Dedifferentiated amniotic fluid mesenchymal stem cell (primary cell): ENCODE measurements at regions not wholly inside any gene's neighbourhood (a gene's known extent, or its start where the extent isn't known, plus 50 kb on each side); places are given as distances from the start of the nearest gene placed in this dataset.
"Not testable (repeated sequence)": the region's sequence is repeated elsewhere in the genome, so short reads cannot be mapped to it uniquely, and the experiment has no call there.

Experiments used
- DNase-seq: peaks from one replicate; pipeline ENCODE4 v3.0.0-alpha.2; 2016; ENCODE audit errors: extremely low spot score

DNA sequence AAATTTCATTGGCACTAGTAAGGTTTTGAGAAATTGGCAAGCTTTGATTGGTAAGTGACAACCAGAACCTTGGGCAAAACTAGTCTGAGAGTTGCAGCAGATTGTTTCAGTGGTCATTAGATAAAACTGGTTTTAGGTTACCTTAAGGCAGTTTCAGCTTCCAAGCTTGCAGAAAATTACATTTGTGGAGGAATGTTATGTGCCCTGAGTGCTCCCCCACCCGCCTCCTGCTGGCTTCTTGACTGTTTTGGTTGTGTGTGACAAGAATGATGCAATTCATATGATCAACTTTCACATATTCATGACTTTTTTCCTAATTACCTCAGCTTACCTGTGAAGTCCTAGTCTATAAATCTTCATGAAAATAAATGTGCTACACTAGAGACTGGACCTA lies 599.5 kb upstream of the ZNF804A start:
- DNase-seq: no peak

DNA sequence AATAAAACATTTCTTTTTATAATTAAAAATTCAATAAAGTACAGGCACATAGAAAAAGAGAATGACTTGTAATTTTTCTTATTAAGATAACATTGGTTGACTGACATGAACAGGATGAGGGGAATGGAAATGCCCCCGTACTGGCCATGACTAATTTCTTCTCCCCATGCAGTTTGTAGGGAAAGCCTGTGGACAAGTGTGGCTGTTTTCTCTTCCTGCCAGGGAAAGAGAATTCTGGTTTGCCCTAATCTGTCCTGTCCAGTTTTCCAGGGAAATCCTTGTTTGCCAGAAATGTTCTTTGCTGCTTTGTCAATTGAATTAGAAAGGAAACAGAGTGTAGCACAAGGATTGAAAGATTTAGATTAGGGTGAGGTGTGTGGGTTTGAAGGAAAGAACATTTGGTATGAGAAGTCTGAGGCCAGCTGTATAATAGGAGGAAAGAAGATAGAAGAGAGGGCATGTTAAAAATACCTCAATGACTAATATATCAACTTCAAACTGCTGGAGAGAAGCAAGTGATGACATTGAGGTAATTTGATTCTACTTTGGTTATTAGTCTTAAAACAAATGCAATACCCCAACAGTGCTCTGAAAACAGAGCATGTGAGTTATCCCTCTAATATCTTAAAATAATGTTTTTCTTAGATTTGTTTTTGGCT lies 593.9 kb upstream of the ZNF804A start:
- DNase-seq: peak; percentile 22

DNA sequence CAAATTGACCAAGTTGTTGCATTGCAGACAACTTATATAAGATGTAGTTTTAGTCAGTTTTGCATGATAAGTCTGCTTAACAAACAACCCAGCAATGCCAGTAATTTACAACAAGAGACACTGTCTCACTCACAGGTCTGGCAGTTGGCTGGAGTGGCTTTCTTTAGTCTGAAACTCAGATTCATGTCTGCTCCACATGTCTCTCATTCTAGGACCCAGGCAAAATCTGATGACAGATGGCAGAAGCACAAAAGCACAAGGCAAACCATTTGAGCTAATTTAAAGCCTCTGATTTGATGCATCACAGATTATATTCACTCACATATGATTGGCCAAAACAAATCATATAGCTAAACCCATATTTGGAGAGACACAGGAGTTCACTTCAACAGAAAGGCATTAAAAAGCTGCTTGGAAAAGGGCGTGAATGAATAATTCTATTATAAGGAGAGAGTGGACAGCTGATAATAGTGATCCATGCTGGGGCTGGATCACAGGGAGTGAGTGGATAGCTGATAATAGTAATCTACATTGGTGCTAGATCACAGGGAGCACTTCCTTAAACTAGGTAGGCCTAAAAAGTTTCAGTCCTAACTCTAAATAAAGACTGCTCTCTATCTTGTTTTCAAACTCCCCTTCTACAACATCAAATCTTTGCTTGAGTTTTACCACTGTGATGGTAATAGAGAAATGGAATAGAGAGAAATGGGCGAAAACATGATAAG lies 593.2 kb upstream of the ZNF804A start:
- DNase-seq: no peak

DNA sequence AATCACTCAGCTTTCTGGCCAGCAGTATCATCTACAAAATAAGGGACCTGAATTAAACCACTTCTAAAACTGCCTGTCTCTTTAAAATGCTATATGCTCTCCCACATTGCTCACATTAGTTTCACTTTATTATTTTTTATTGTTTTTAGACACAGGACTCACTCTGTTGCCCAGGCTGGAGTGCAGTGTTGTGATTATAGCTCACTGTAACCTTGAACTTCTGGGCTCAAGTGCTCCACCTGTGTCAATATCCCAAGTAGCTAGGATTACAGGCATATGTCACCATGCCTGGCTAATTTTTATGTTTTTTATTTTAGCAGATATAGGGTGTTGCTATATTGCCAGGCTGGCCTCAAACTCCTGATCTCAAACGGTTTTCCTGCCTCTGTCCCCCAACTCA lies 591.3 kb upstream of the ZNF804A start:
- DNase-seq: no peak

DNA sequence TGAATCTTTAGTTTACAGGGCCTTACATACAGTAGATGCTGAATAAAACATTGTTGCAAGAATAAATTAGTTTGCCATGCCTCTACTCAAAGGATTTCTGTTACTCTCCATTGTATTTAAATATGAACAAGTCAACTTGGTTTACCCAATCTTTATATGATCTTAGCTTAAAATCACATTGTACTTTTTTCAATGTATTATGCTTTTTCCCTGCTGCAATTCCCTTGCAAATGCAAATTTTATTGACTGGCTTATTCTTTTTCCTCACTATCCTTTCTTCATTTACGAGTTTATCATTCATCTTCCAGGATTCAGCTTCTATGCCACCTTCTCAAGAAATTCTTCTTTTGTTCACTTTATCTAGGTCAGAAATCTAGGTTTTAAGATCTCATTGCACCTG lies 571.4 kb upstream of the ZNF804A start:
- DNase-seq: no peak

DNA sequence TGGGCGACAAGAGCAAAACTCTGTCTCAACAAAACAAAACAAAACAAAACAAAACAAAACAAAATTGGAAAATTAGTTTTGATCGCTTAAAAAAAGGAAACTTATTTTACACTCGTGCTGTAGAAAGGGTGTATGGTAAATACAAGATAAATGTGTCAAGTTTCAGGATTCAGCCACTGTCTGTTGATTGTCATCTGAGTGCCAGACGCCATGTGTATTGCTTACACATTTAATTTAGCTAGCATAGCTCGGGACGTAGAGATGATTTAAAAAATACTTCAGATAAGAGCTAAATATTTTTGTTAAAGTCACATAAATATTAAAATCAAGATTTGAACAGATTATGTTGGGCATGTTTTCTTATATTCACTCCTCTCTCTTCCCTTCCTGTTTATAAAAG lies 568.1 kb upstream of the ZNF804A start:
- no peak for DNase-seq

DNA sequence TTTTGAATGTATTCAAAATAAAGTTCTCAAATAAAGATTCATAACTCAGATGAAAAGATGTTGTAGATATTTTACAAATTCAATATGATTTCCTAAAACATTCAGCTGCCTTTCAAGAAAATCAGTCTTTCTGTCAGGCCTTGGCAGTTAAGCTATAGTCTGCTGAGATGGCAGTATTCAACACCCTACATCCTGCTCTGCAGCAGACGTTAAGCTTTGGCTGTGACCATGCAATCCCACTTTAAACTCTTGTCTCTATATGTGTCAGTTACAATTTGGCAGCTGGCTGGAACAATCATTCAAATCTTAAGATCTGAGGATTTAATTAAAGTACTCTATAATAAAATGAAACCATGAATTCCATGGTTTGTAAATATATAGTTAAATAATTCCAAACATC lies 567.3 kb upstream of the ZNF804A start:
- no peak for DNase-seq

DNA sequence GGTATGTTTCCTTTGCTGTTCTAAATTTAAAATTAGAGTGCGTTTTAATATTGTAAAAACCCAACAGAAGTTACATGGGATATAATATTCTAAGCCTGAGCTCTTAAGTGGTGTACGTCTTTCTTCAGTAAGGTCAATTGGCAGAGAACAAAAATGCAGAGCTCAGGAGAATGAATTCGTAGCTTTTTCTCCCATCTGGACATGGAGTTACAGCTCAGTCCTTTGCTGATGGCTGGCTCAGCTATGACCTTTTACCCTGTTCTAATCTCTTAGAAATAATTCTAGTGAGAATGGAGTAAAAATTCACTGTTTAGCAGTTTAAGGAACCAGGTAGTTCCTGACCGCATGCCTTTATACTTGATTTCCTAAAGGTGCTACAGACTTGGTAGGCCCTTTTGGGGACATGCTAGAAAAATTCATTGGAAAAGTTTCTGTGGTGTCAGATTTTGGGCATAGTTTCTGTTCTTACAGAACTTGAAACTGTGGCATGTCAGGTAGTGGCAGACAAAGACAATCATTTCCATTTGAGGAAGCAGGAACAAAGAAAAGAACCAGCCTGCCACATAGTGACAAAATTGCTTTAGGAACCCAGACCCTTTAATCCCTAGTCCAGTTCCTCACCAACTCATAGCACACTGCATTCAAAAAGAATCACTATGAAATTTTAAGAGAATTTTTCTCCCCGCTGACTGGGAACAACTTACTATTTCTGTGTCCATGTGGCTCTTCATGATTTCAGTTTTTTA lies 566.8 kb upstream of the ZNF804A start:
- no peak for DNase-seq

DNA sequence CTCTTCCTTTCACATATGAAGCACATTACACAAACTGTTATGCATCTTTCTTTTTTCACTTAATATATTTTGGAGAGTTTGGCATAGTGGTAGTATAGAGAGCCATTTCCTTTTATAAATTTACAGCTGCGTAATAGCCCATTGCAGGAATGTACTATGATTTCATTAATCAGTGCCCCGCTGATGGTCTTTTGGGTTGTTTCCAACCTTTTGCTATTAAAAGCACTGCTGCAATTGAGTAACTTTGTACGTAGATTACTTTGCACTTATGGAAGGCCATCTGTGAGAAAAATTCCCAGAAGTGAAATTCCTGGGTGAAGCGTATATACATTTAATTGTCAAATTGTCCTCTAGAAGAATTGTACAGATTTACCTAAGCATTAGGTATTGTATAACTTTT lies 565.3 kb upstream of the ZNF804A start:
- DNase-seq: no peak

DNA sequence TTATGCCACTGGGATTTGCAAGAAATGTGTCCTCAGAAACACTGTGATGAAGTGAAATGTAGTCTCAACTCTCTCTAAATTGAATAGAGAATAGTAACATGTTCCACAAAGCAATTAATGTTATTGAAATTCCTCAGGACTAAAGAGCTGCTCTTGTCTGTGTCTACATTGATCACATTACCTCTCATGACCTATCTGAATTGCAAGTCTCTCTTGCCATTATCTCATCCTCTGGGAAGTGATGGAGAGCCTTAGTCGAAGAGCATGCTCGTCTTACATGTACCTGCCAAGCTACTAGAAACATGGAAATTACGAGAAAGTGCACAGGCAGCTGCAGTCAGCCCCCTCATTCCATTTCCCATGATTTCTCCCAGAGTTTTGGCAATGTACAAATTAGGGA lies 561.1 kb upstream of the ZNF804A start:
- DNase-seq: no peak

DNA sequence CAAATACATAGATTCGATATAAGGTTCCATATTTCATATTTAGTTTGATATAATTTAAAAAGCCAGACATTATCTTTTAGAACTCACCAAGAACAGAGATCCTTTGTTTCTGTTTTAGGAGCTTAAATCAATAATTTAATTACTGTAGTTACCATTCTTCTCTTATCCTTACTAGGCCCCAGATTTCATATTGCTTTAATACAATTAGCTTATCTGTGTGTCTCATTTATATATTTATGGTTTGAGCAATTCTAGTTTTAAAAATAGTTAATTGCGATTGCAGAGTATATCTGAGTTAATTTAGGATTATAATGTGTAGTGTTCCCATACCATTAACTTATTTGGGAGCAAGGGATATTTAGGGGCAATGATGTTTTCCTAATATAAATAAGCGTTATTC lies 558.8 kb upstream of the ZNF804A start:
- no peak for DNase-seq

DNA sequence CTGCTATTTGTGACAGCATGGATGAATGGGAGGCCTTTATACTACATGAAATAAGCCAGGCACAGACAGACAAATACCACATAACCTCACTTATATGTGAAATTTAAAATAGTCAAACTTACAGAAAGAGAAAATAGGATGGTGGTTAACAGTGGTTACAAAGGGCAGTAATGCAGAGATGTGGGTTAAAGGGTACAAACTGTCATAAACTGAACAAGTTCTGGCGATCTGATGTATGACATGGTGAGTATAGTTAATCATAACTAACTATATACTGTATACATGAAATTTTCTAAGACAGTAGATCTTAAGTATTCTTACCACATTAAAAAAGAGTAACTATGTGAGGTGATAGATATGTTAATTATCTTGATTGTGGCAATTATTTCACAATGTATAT lies 558.1 kb upstream of the ZNF804A start:
- DNase-seq: no peak

DNA sequence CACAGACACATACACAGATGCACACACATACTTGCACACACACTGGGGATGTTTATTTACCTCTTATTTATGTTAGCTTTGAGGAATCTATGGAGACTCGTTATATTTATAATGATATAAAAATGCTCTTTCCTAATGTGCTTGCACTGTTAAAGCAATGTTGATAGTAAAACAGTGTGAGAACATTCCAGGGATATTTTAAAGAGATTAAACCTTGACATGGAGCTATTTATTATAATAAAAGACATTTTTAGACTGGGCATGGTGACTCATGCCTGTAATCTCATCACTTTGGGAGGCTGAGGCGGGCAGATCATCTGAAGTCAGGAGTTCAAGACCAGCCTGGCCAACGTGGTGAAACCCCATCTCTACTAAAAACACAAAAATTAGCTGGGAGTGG lies 557.3 kb upstream of the ZNF804A start:
- DNase-seq: no peak

DNA sequence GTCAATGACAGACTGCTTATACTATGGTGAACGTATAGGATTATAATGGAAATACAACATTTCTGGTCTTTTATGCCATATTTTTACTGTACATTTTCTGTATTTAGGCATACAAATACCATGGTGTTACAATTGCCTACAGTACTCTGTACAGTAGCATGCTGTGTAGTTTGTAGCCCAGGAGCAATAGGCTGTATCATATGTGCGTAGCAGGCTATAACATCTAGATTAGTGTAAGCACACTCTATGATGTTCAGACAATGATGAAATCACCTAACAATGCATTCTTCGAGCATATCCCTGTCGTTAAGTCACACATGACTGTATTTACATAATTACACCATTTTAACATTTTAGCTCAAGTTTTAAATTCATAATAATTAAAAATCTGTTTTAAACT lies 556.6 kb upstream of the ZNF804A start:
- DNase-seq: no peak

DNA sequence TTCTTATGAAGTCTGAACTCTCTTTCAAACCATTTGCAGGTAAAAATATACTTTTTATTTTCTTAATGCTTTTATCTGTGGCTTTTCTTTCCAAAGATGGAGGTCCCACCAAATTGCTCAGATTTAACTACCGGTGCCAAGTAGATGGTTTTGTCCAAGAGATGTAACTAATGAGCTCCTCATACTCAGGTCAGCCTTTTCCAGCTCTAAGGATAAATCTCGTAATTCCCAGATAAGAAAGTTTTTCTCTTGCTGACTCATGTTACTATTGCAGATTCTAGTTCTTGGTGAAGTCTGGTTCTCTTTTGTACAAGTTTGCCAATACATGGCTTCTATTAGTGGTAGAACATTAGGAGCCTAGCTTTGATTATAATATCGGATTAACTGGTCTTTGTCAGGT lies 550.8 kb upstream of the ZNF804A start:
- no peak for DNase-seq

DNA sequence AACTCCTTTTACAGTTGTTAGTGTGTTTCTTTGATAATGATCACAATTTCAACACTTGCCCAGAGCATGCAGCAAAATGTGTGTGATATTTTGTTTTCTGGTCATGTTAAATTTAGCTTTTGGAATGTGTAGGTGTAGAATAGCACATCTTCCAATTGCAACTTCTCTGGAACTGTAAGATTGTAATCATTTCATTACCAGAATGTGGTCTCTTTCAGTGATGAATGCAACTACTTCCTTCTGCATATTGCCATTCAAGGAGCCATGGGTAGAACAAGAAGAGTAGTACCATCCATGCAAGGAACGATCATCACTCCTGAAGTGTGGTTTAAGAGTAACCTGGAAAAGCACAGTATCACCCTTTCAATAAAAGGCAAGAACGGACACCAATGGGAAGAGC lies 548.8 kb upstream of the ZNF804A start:
- DNase-seq: no peak

DNA sequence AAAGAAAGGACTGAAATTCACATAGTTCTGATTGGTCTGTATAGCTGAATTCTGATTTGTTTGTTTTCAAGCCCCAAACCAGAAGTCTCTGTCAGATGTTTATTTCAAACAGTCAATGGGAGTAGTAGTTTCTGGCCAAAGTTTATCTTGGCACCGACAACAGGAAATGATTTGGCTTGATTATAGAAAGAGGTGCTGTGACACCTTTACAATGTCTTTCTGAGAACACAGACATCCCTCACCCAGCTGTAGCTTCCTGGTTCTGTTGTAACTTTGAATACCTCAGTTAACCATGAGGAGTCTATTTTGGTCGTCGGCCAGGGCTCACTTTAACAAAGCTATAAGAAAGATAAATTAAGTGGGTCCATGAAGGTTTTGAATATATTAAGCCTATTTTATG lies 545.0 kb upstream of the ZNF804A start:
- no peak for DNase-seq

DNA sequence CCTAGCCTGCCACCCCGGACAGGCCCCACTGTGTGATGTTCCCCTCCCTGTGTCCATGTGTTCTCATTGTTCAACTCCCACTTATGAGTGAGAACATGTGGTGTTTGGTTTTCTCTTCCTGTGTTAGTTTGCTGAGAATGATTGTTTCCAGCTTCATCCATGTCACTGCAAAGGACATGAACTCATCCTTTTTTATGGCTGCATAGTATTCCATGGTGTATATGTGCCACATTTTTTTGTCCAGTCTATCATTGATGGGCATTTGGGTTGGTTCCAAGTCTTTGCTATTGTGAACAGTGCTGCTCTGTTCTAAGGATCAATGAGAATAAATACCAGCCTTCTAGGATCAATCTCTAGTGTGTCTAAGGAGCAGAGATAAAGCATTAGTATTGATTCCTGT lies 543.9 kb upstream of the ZNF804A start:
- DNase-seq: not testable (repeated sequence)

DNA sequence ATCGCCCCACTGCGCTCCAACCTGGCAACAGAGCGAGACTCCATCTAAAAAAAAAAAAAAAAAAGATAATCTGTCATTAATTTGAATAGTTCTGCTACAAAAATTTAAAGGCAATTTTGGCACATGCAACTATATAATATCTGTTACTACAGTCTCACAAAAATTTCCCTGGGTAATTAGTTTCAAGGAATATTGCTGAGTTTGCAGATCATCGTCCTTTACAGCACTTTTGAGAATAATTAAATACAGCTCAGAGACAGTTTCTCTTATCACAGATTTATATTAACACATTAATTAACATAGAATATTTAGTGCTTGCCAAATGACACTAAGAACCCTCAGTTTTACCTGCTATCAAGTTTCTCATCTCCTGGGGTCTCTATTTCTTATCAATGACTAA lies 540.4 kb upstream of the ZNF804A start:
- DNase-seq: no peak

DNA sequence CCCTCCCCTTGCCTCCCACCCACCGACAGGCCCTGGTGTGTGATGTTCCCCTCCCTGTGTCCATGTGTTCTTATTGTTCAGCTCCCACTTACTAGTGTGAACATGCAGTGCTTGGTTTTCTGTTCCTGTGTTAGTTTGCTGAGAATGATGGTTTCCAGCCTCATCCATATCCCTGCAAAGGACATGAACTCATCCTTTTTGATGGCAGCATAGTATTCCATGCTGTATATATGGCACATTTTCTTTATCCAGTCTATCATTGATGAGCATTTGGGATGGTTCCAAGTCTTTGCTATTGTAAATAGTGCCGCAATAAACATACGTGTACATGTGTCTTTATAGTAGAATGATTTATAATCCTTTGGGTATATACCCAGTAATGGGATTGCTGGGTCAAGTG lies 538.1 kb upstream of the ZNF804A start:
- not testable (repeated sequence) for DNase-seq

DNA sequence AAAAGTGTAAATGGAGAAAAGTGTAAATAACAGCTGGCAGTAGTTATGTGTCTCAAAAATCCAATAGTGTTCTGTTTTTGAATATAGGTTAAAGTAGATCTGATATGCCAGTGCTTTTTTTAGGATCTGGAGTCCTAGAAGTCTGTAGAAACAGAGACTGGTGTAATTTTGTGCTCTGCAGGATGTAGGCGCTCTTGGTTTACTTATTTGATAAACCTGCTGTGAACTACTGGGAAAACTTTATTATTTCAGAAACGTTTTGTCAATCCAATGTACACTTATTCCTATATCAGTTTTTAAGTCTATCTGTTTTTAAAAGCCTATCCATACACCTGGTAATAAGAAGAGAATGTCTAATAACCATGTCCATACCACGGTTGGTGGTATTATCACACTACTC lies 530.8 kb upstream of the ZNF804A start:
- DNase-seq: no peak

DNA sequence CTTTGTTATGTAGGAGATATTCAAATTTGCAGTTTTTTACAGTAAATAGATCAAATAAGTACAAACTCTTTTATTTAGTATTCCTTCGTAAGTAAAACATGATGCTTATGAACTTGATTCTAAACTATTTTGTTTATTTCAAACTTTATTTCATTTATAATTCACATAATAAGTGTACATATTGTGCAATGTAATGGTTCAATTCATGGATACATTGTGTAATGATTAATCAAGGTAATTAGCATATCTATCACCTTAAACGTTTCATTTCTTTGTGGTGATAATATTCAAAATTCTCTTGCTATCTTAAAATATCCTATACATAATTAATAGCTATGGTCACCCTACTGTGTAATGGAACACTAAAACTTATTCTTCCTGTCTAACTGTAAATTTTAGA lies 525.9 kb upstream of the ZNF804A start:
- no peak for DNase-seq

DNA sequence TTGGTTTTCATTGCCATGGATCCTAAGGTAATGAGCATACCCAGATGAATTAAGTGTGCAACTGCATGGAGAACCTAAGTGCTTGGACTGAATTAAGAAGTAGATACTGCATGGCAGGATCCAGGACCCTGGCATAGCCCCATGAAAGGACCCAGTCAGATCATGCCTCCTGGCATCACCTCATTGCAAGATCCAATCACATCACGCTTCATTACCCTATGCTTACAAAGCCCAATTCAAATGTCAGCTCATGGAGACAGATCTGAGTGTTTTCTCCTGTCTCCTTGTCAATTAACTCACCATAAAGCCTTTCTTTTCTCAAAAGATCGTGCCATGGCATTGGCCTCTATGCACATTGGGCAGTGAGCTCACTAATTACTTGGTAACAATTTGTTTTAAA lies 519.8 kb upstream of the ZNF804A start:
- no peak for DNase-seq
